Kidney epithelial cell (primary cell): ENCODE measurements at regions not wholly inside any gene's neighbourhood (a gene's known extent, or its start where the extent isn't known, plus 50 kb on each side); places are given as distances from the start of the nearest gene placed in this dataset.

Experiments used
- DNase-seq: peaks from one replicate; pipeline ENCODE4 v3.0.0-alpha.2; 2010; ENCODE audit warnings: low read depth
- H3K27me3 ChIP-seq: 2 replicates; pipeline ENCODE4 v1.6.0; 2011; ENCODE audit warnings: low read length; ENCODE audit not compliant: control insufficient read depth, insufficient read depth
- H3K36me3 ChIP-seq: 2 replicates; pipeline ENCODE4 v1.5.1; 2011; ENCODE audit warnings: low read length; ENCODE audit not compliant: control insufficient read depth, insufficient read depth
- H3K4me3 ChIP-seq: 2 replicates; pipeline ENCODE4 v1.5.1; 2011; ENCODE audit warnings: low read depth, mild to moderate bottlenecking, control low read depth, low read length
- TF ChIP-seq, protein P1 (sequence below): IDR thresholded peaks from 2 replicates; pipeline ENCODE4 v1.5.1; 2011; ENCODE audit warnings: mild to moderate bottlenecking, moderate library complexity, low read length, control low read depth, inconsistent platforms; ENCODE audit not compliant: insufficient read depth, poor library complexity, severe bottlenecking

DNA sequence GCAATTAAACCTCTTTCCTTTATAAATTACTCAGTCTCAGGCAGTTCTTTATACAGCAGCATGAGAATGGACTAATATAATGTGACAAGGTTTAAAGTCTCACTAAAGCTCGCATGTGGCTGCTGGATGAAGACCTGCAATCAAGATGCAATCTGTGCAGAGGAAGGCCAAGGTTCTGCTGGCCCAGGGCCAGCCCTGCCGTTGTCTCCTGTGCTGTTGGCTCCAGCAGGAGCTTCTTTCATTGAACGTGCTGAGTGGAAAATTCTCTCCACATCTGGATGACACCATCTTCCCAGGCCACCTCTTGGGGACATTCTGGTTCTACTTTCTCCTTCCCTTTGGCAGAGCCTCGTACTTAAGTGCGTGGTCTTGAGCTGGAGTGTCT lies 742.2 kb downstream of the VRK1 start:
- H3K36me3 ChIP-seq = no peaks in the 10 kb centered on the region

DNA sequence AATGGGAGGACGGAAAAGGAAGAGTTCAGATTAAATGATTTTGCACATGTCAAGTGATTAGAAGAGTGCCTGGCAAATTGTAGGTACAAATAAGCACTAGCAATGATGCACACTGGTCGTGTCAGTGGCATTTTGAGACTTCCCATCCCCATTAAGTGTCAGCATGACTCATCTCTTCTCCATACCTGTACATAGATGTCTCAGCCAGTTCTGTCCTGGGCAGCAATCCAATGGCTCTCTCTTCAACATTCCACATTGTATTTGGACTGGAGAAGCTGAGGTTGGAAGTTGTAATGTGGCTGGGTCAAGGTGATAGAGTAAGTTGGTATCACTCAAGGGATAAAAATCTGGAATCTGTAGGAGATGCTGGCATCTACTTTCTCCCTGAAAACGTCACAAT lies 742.7 kb downstream of the VRK1 start:
- Histone ChIP-seq H3K36me3 (no peaks in the 10 kb centered on the region), H3K4me3 (no peak overlapping the region), H3K27me3 (no peaks in the 10 kb centered on the region)
- TF ChIP-seq, protein P1, sequence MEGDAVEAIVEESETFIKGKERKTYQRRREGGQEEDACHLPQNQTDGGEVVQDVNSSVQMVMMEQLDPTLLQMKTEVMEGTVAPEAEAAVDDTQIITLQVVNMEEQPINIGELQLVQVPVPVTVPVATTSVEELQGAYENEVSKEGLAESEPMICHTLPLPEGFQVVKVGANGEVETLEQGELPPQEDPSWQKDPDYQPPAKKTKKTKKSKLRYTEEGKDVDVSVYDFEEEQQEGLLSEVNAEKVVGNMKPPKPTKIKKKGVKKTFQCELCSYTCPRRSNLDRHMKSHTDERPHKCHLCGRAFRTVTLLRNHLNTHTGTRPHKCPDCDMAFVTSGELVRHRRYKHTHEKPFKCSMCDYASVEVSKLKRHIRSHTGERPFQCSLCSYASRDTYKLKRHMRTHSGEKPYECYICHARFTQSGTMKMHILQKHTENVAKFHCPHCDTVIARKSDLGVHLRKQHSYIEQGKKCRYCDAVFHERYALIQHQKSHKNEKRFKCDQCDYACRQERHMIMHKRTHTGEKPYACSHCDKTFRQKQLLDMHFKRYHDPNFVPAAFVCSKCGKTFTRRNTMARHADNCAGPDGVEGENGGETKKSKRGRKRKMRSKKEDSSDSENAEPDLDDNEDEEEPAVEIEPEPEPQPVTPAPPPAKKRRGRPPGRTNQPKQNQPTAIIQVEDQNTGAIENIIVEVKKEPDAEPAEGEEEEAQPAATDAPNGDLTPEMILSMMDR = no peak
- no peak for DNase-seq

More for the DNA sequence above, 742.2 kb downstream of the VRK1 start:
- DNase-seq = no peak
- TF ChIP-seq, protein P1 = no peak
- no peaks in the 10 kb centered on the region for H3K27me3 ChIP-seq
- no peak overlapping the region for H3K4me3 ChIP-seq

DNA sequence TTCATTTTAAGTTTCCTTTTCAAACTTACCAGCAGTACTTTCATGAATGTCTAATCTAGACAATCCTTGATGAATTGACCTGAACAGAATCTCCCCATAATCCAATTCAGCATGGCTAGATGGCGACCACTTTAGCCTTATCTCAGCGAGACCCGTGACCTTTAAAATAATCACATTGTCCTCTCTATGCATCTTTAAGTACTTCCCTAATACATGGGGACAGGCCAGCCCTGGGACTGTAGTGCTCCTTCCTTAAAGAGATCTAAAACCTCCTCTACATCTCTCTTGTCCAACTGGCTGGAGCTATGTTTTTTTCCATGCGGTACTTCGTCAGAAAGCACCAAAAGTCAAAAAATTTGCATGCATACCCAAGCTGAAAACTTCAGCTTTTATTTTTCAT lies 746.0 kb downstream of the VRK1 start:
- H3K27me3 ChIP-seq = no peaks in the 10 kb centered on the region
- TF ChIP-seq, protein P1 = no peak
- no peaks in the 10 kb centered on the region for H3K36me3 ChIP-seq
- no peak overlapping the region for H3K4me3 ChIP-seq
- DNase-seq = no peak

DNA sequence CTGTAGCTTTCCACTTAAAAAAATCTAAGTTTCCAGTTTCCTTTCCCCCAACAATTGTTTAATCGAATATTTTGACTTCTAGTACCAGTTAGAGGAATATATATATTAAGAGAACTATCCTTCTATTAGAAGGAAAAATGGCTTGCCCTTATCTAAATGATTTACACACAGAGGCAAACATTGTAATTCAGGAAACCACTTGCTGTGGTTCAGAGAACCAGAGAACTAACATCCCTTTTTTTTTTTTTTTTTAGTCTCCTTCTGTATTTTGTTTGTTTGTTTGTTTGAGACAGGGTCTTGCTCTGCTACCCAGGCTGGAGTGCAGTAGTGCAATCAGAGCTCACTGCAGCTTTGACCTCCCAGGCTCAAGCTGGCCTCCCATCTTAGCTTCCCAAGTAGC lies 746.6 kb downstream of the VRK1 start:
- Histone ChIP-seq H3K27me3 (no peaks in the 10 kb centered on the region), H3K4me3 (no peak overlapping the region), H3K36me3 (no peaks in the 10 kb centered on the region)
- no peak for DNase-seq
- TF ChIP-seq, protein P1 = no peak

DNA sequence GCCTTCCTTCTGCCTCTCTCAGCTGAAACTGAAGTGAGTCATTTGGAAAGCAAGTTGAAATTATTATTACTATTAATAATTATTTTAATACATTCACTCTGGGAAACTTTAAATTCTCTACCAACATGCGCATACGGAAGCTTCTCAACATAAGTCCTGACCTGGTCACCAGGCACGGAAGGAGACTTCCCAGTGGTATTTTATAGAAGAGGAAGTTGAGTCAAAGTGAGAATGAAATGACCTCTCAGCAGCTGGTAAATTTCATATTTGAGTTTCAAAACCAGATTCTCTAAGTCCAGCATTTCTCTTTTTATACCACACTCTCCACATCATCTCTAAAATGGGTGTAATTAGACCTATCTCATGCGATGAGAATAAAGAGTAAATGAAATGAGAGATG lies 747.4 kb downstream of the VRK1 start:
- no peak for DNase-seq
- Histone ChIP-seq H3K4me3 (no peak overlapping the region), H3K27me3 (no peaks in the 10 kb centered on the region), H3K36me3 (no peaks in the 10 kb centered on the region)
- TF ChIP-seq, protein P1 = no peak

DNA sequence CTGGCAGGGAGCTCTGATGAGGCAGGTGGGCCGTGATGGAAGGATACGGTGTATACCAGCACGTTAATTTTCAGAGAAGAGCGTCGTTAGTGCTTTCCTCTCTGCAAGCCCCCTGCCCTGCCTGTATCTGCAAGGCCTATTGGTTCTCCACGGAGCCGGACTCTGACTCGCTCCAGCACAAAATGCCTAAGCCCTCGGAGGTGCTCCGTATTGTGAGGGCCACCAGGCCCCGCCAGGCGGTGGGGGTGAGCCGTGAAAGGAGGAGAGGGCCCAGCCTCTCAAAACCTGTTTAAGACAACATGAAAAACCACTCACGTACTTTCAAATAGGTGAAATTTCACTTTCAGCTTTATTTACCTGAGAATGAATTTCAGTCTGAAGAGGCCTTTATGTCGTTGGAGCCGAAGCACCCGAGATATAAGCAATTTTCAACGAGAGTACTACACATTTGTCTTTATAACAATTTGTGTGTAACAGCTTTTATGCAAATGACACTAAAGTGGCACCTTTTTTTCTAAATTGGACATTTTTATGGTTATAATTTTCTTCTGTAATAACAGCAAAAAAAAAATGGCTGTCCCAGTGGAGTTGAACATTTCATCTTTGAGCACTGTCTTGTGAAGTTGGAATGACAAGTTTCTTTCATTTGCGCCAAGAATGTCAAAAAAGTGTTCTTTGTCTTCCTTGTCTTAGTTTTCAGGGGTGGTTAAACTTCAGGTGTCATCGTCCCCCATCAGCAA lies 749.5 kb downstream of the VRK1 start:
- no peaks in the 10 kb centered on the region for H3K27me3 ChIP-seq

More for the DNA sequence above, 749.5 kb downstream of the VRK1 start:
- DNase-seq = no peak
- TF ChIP-seq, protein P1 = no peak
- H3K36me3 ChIP-seq = no peaks in the 10 kb centered on the region
- H3K4me3 ChIP-seq = no peak overlapping the region
